SK-N-MC (cell line): ENCODE measurements at regions not wholly inside any gene's neighbourhood (a gene's known extent, or its start where the extent isn't known, plus 50 kb on each side); places are given as distances from the start of the nearest gene placed in this dataset.

Experiments used
- EZH2 ChIP-seq: fragments of 200-600 bp; sonication (generic); IDR thresholded peaks from one replicate; pipeline ENCODE4 v1.6.1; 2017; ENCODE audit warnings: antibody characterized with exemption
- FOXP2 ChIP-seq: optimal IDR thresholded peaks from 2 replicates; pipeline ENCODE3; 2011; ENCODE audit warnings: mild to moderate bottlenecking, moderate library complexity; ENCODE audit not compliant: insufficient read depth; ENCODE audit errors: extremely low read length, control extremely low read depth
- POLR2AphosphoS5 ChIP-seq: IDR thresholded peaks from 2 replicates; pipeline ENCODE4 v1.6.1; 2012; ENCODE audit warnings: mild to moderate bottlenecking, low read depth, low read length, borderline replicate concordance

- no peak for TF ChIP-seq POLR2AphosphoS5
- TF ChIP-seq EZH2 = no peak
- no peak for TF ChIP-seq FOXP2
Observed at GRCh38 chr11:39385911-39386310, 2073.5 kb downstream of the LRRC4C start.
